ENCODE measurements at regions not wholly inside any gene's neighbourhood (a gene's known extent, or its start where the extent isn't known, plus 50 kb on each side); places are given as distances from the start of the nearest gene placed in this dataset.

DNA sequence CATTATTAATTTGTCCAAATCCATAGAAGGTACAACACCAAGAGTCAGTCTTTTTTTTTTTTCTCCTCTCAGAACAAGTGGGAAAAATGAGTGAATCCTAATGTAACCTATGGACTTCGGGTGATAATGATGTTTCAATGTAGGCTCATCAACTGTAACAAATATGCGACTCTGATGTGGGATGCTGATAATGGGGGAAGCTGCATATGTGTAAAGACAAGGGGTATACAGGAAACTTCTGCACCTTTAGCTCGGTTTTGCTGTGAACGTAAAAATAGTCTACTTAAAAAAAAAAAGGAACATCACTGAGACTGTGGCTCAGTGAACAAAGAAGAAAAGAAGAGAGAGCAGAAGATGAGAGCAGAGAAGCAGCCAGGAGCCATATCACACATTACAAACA is 78.3 kb upstream of the ARHGAP32 start:
- no peak for TF ChIP-seq EZH2phosphoT487 (IDR thresholded peaks at IDR 0.05; ENCODE audit: insufficient read depth, low read depth)
- TF ChIP-seq EZH2 (IDR thresholded peaks at IDR 0.05; ENCODE audit: insufficient read depth, poor library complexity, severe bottlenecking), result no peak
